Lower leg skin (tissue), 4 donors: ENCODE measurements at regions not wholly inside any gene's neighbourhood (a gene's known extent, or its start where the extent isn't known, plus 50 kb on each side); places are given as distances from the start of the nearest gene placed in this dataset.

ENCODE experiments used
- DNase-seq, 2 donors: peaks; one replicate each; pipeline ENCODE4 v3.0.0-alpha.2; 2019; ENCODE audit warnings: low spot score in 2 of 2
- H3K4me3 ChIP-seq: fragments of 200-600 bp; sonication (generic); 2 replicates; pipeline ENCODE4 v1.5.1; 2017; ENCODE audit warnings: mild to moderate bottlenecking, low read depth; ENCODE audit not compliant: poor library complexity, severe bottlenecking
- POLR2A ChIP-seq, 2 donors: fragments of 450-650 bp; IDR thresholded peaks; one replicate each; pipeline ENCODE4 v1.6.1; 2016 to 2017; ENCODE audit warnings: antibody characterized with exemption in 2 of 2, mild to moderate bottlenecking in 1 of 2, moderate library complexity in 1 of 2
- WGBS, 2 donors: methylation state at CpG; one replicate each; pipeline ENCODE4 v1.1.5; 2018; 5-methylcytosine and 5-hydroxymethylcytosine counted together
- intact Hi-C: fragments of 100-400 bp; cut with DNase I; formaldehyde crosslinking; loops from one replicate; pipeline ENCODE4 v1.15.0; 2023; ENCODE audit warnings: low total_unique reads
- TF ChIP-seq, protein P1 (sequence below), 3 donors: fragments of 450-650 bp; IDR thresholded peaks; one replicate each; pipeline ENCODE4 v1.5.1; 2016; ENCODE audit warnings: antibody characterized with exemption in 3 of 3, mild to moderate bottlenecking in 3 of 3, moderate library complexity in 2 of 3

DNA sequence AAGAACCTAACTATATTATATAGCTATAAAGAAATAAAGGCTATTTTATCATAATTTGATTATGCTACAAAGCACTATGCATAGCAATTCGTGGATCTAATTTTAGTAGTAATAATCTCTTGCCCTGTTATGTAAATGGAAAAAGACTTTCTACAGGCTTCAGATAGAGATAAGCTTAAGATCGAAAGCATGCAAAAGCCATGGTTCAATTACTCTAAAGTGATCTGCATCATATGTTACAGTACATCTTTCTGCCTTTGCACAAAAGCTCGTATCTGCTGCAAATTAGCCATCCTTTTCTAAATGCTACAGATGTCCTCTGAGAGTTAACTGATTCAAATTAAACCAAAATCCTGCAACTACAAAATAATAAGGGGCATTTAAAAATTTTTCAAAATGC is 234.8 kb upstream of the TMEM161B start:
- intact Hi-C loops: no loop called here
- WGBS, 2 donors: 62 to 67% methylated on average over 3 of the region's 3 CpGs
- no peak overlapping the region for H3K4me3 ChIP-seq
- TF ChIP-seq, protein P1, sequence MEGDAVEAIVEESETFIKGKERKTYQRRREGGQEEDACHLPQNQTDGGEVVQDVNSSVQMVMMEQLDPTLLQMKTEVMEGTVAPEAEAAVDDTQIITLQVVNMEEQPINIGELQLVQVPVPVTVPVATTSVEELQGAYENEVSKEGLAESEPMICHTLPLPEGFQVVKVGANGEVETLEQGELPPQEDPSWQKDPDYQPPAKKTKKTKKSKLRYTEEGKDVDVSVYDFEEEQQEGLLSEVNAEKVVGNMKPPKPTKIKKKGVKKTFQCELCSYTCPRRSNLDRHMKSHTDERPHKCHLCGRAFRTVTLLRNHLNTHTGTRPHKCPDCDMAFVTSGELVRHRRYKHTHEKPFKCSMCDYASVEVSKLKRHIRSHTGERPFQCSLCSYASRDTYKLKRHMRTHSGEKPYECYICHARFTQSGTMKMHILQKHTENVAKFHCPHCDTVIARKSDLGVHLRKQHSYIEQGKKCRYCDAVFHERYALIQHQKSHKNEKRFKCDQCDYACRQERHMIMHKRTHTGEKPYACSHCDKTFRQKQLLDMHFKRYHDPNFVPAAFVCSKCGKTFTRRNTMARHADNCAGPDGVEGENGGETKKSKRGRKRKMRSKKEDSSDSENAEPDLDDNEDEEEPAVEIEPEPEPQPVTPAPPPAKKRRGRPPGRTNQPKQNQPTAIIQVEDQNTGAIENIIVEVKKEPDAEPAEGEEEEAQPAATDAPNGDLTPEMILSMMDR (IDR thresholded peaks at IDR 0.05): no peak
- TF ChIP-seq POLR2A (IDR thresholded peaks at IDR 0.05): no peak
- DNase-seq: no peak

DNA sequence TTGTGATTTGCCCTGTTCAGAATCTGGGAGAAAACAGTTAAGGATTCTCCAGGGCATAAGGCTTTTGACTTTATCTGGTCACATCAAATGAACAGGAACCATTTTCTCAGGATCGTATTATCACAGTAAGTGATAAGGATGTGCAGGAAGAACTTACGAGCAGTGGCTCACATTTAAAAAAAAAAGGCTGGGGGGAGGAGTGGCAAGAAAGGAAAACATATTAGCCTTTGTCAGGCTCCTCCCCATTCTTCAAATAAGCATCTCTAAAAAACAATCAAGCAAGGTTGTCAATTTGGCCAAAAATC is 234.3 kb upstream of the TMEM161B start:
- WGBS, 2 donors: 29 to 54% methylated on average over 2 of the region's 2 CpGs
- no peak for DNase-seq
- H3K4me3 ChIP-seq: no peak overlapping the region
- intact Hi-C loops: no loop called here
- no peak for TF ChIP-seq POLR2A (IDR thresholded peaks at IDR 0.05)
- TF ChIP-seq, protein P1 (IDR thresholded peaks at IDR 0.05): no peak

- no peak for DNase-seq
- TF ChIP-seq, protein P1 (IDR thresholded peaks at IDR 0.05): no peak
- no peak for TF ChIP-seq POLR2A (IDR thresholded peaks at IDR 0.05)
- intact Hi-C loops: no loop called here
- WGBS, 2 donors: 36 to 46% methylated on average over 6 of the region's 6 CpGs
- peak overlapping the region; percentile 23 for H3K4me3 ChIP-seq
Observed at GRCh38 chr5:88502179-88503040, 233.8 kb upstream of the TMEM161B start.

- DNase-seq: no peak
- no peak for TF ChIP-seq POLR2A (IDR thresholded peaks at IDR 0.05)
- TF ChIP-seq, protein P1 (IDR thresholded peaks at IDR 0.05): no peak
- no peak overlapping the region for H3K4me3 ChIP-seq
- intact Hi-C loops: no loop called here
- 36 to 63% methylated on average over 2 of the region's 2 CpGs for WGBS, 2 donors
Observed at GRCh38 chr5:88495810-88496209, 227.2 kb upstream of the TMEM161B start.

DNA sequence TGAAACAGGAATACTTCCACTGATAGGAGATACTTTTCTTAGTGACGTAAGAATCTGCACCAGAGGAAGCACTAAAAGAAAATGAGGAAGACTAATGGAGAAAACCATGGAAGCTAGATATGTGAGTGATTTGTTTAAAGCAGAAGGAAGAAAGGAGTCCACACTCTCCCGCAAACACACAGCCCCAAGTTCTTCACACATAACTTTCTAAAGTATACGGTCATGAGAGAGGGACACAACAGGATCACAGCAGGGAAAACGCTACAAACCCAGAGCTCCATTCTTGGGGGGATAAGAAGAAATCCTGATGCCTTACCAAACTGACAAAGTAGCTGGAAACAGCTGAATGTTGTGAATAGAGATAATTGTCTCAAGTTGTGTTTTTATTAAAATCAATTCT is 222.2 kb upstream of the TMEM161B start:
- WGBS, 2 donors: 64 to 69% methylated on average over 4 of the region's 4 CpGs
- H3K4me3 ChIP-seq: no peak overlapping the region
- intact Hi-C loops: no loop called here
- TF ChIP-seq, protein P1 (IDR thresholded peaks at IDR 0.05): no peak
- no peak for TF ChIP-seq POLR2A (IDR thresholded peaks at IDR 0.05)
- DNase-seq: no peak

DNA sequence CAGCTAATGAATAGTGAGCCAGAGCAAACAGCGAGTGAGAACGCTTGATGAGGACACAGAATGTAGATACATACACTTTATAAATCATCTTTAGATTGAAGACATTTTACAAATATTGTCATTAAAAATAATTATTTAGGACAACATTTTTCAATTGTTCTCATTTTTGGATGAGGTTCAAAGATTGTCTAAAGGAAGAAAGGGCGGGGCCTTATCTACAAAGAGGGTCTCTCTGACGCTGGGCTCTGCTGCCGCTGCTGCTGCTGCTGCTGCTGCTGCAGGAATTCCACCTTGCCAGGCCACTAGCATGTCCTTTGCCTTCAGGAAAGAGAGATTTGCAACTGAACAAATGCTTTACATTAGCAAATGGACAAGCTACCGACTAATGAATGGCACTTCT is 220.7 kb upstream of the TMEM161B start:
- H3K4me3 ChIP-seq: no peak overlapping the region
- intact Hi-C loops: no loop called here
- 51 to 64% methylated on average over 6 of the region's 6 CpGs for WGBS, 2 donors
- TF ChIP-seq, protein P1 (IDR thresholded peaks at IDR 0.05): no peak
- TF ChIP-seq POLR2A (IDR thresholded peaks at IDR 0.05): no peak
- DNase-seq: no peak
